Fibroblast of pulmonary artery (primary cell): ENCODE measurements at regions not wholly inside any gene's neighbourhood (a gene's known extent, or its start where the extent isn't known, plus 50 kb on each side); places are given as distances from the start of the nearest gene placed in this dataset.

Source experiments
- DNase-seq: peaks from one replicate; pipeline ENCODE4 v3.0.0-alpha.2; 2010; ENCODE audit warnings: low read depth
- H3K4me3 ChIP-seq: replicated peaks from 2 replicates; pipeline ENCODE4 v1.5.1; 2011; ENCODE audit warnings: low read depth, mild to moderate bottlenecking, control low read depth, low read length, moderate library complexity
- CTCF ChIP-seq: IDR thresholded peaks from 2 replicates; pipeline ENCODE4 v1.5.1; 2011; ENCODE audit warnings: mild to moderate bottlenecking, control low read depth, low read length, inconsistent platforms; ENCODE audit errors: missing control alignments

GRCh38 chr18:40037356-40037755 lies 1917.7 kb upstream of the PIK3C3 start:
- H3K4me3 ChIP-seq, result no peak overlapping the region
- no peak for TF ChIP-seq CTCF
- no peak for DNase-seq

GRCh38 chr18:40036861-40037260 lies 1918.2 kb upstream of the PIK3C3 start:
- DNase-seq, result no peak
- no peak for TF ChIP-seq CTCF
- no peak overlapping the region for H3K4me3 ChIP-seq

- TF ChIP-seq CTCF, result no peak
Measured at GRCh38 chr18:40035966-40036365, 1919.1 kb upstream of the PIK3C3 start.

GRCh38 chr18:40032076-40032475 lies 1923.0 kb upstream of the PIK3C3 start:
- DNase-seq, result no peak

More at GRCh38 chr18:40035966-40036365, 1919.1 kb upstream of the PIK3C3 start:
- no peak overlapping the region for H3K4me3 ChIP-seq
- no peak for DNase-seq

GRCh38 chr18:40031435-40031834 lies 1923.6 kb upstream of the PIK3C3 start:
- TF ChIP-seq CTCF, result no peak
- DNase-seq, result no peak
- no peak overlapping the region for H3K4me3 ChIP-seq

More at GRCh38 chr18:40032076-40032475, 1923.0 kb upstream of the PIK3C3 start:
- no peak overlapping the region for H3K4me3 ChIP-seq
- no peak for TF ChIP-seq CTCF

GRCh38 chr18:40019797-40020392 lies 1935.1 kb upstream of the PIK3C3 start:
- no peak for TF ChIP-seq CTCF
- peak; percentile 11 for DNase-seq

GRCh38 chr18:40018266-40018665 lies 1936.8 kb upstream of the PIK3C3 start:
- no peak overlapping the region for H3K4me3 ChIP-seq
- DNase-seq, result no peak
- no peak for TF ChIP-seq CTCF

More at GRCh38 chr18:40019797-40020392, 1935.1 kb upstream of the PIK3C3 start:
- no peak overlapping the region for H3K4me3 ChIP-seq
